T-cell (primary cell): ENCODE measurements at regions not wholly inside any gene's neighbourhood (a gene's known extent, or its start where the extent isn't known, plus 50 kb on each side); places are given as distances from the start of the nearest gene placed in this dataset.

Source experiments
- ATAC-seq, 4 experiments: fragments of 200-7000 bp in 3 of 4; fragments of 150-1000 bp in 1 of 4; cut with Tn5 transposase; replicated peaks in 1 of 4; 1 replicate in 3 of 4; 2 replicates in 1 of 4; pipeline ENCODE4 v1.10.0; 2021; ENCODE audit warnings: moderate library complexity in 3 of 4, mild to moderate bottlenecking in 2 of 4, moderate number of reproducible peaks in 1 of 4
- CTCF ChIA-PET, 2 donors: fragments of 300-600 bp; sonication (Branson Sonifier 250); formaldehyde crosslinking; loops; one replicate each; lab custom pipeline; 2022; ENCODE audit warnings: antibody characterized with exemption in 2 of 2; lab: Charles Lee
- POLR2A ChIA-PET, 2 donors: fragments of 300-600 bp; sonication (Branson Sonifier 250); formaldehyde crosslinking; loops; one replicate each; lab custom pipeline; 2022; ENCODE audit warnings: antibody characterized with exemption in 2 of 2; lab: Charles Lee
- DNase-seq, 35 experiments: peaks; one replicate each; pipeline versions ENCODE4 v3.0.0 to v3.0.0-alpha.2; 2013 to 2023
- H3K27ac ChIP-seq: one replicate; pipeline ENCODE4 v1.5.1; 2013; ENCODE audit warnings: low read length
- H3K27me3 ChIP-seq, 2 experiments: replicated peaks in 1 of 2; 1 replicate in 1 of 2; 2 replicates in 1 of 2; pipeline versions ENCODE4 v1.6.1 to v1.7.0; 2013; ENCODE audit warnings: low read length in 1 of 2, mixed read lengths in 1 of 2; ENCODE audit not compliant: control insufficient read depth in 2 of 2, insufficient read depth in 2 of 2; ENCODE audit errors: extremely low read depth in 1 of 2
- H3K36me3 ChIP-seq, 2 donors: 1 replicate in 1 of 2; 2 replicates in 1 of 2; pipeline versions ENCODE4 v1.6.1 to v1.7.0; 2013; ENCODE audit warnings: low read length in 1 of 2; ENCODE audit not compliant: control insufficient read depth in 2 of 2, insufficient read depth in 1 of 2; ENCODE audit errors: extremely low read depth in 1 of 2
- H3K4me1 ChIP-seq, 2 experiments: 1 replicate in 1 of 2; 2 replicates in 1 of 2; pipeline versions ENCODE4 v1.6.1 to v1.7.0; 2013; ENCODE audit warnings: low read length in 2 of 2, mixed read lengths in 1 of 2; ENCODE audit not compliant: insufficient read depth in 2 of 2, control insufficient read depth in 1 of 2; ENCODE audit errors: extremely low read depth in 1 of 2
- H3K4me3 ChIP-seq, 2 donors: 1 replicate in 1 of 2; 2 replicates in 1 of 2; pipeline versions ENCODE4 v1.5.1 to v1.7.0; 2013; ENCODE audit warnings: mild to moderate bottlenecking in 2 of 2, low read length in 1 of 2, moderate library complexity in 1 of 2; ENCODE audit not compliant: control insufficient read depth in 1 of 2; ENCODE audit errors: extremely low read depth in 1 of 2
- H3K9me3 ChIP-seq: 2 replicates; pipeline ENCODE4 v1.7.0; 2013
- H3K27ac Mint-ChIP-seq, 2 donors: one replicate each; pipeline ENCODE4 v1.8.0; 2020 to 2021; ENCODE audit warnings: mild to moderate bottlenecking in 2 of 2, mixed read lengths in 2 of 2
- H3K27me3 Mint-ChIP-seq, 2 donors: one replicate each; pipeline ENCODE4 v1.8.0; 2021 to 2022; ENCODE audit warnings: mixed read lengths in 2 of 2
- H3K36me3 Mint-ChIP-seq: one replicate; pipeline ENCODE4 v1.8.0; 2021; ENCODE audit warnings: mixed read lengths
- H3K4me1 Mint-ChIP-seq, 3 donors: one replicate each; pipeline ENCODE4 v1.8.0; 2020 to 2022; ENCODE audit warnings: mixed read lengths in 3 of 3, mild to moderate bottlenecking in 1 of 3
- H3K4me3 Mint-ChIP-seq, 3 donors: one replicate each; pipeline ENCODE4 v1.8.0; 2020 to 2022; ENCODE audit warnings: mild to moderate bottlenecking in 3 of 3, mixed read lengths in 3 of 3, moderate library complexity in 3 of 3
- H3K9me3 Mint-ChIP-seq, 3 donors: one replicate each; pipeline ENCODE4 v1.8.0; 2020 to 2022; ENCODE audit warnings: mixed read lengths in 3 of 3
- WGBS: methylation state at CpG from one replicate; pipeline ENCODE4 v1.1.5; 2013; ENCODE audit warnings: missing lambda C conversion rate; ENCODE audit not compliant: insufficient coverage; 5-methylcytosine and 5-hydroxymethylcytosine counted together

DNA sequence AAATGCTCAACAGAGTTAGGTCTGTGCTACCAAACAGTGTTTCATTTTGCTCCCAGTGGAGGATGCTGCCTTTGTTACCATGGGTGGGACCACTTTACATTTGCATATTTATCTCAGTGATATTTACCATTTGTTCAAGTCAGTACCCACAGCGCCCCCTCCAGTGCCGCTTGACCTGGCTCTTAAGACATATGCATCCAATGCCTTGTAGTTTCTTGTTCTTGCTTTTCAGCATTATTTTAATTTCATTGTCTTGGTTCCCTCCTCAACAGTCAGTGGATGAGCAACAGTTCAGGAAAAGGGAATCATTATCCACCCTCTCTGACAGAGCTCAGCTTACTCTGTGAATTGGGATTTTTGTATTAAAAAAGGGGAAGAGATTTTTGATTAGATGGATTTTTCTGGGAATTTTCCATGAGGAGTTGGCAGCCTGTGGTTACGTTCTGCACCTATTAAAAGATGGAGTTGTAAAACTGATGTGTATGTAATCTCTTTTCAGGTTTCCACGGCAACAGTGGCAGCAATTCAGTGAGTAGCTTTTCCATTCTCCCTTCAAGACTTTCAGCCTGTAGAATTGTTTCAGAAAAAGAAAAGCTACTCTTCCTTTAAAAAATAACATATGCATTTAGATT lies 240.5 kb upstream of the DAAM1 start:
- POLR2A ChIA-PET, result no interaction called here
- H3K27me3 Mint-ChIP-seq, result peaks cover 2 to 13% of the 10 kb centered on the region in 2 donors

GRCh38 chr14:58950555-58950954 lies 237.9 kb upstream of the DAAM1 start:
- ChIA-PET CTCF (no interaction called here), POLR2A (no interaction called here)
- Histone ChIP-seq H3K4me1 (no peaks in the 10 kb centered on the region), H3K27me3 (no peaks in the 10 kb centered on the region), H3K27ac (no peak overlapping the region), H3K9me3 (no peaks in the 10 kb centered on the region), H3K4me3 (no peak overlapping the region), H3K36me3 (no peaks in the 10 kb centered on the region)
- WGBS, result no CpG with 5 or more reads among the region's 1 CpG
- no peaks in the 10 kb centered on the region for H3K36me3 Mint-ChIP-seq
- H3K27ac Mint-ChIP-seq, result no peak overlapping the region
- H3K27me3 Mint-ChIP-seq, result peaks cover 8 to 12% of the 10 kb centered on the region in 2 donors
- H3K4me3 Mint-ChIP-seq, result no peak overlapping the region
- no peaks in the 10 kb centered on the region for H3K4me1 Mint-ChIP-seq
- no peak for DNase-seq
- no peak for ATAC-seq
- peaks cover 0 to 5% (median 0%) of the 10 kb centered on the region in 3 donors for H3K9me3 Mint-ChIP-seq

More for the DNA sequence above, 240.5 kb upstream of the DAAM1 start:
- Histone ChIP-seq H3K27me3 (no peaks in the 10 kb centered on the region), H3K36me3 (no peaks in the 10 kb centered on the region), H3K9me3 (no peaks in the 10 kb centered on the region), H3K4me3 (no peak overlapping the region), H3K4me1 (no peaks in the 10 kb centered on the region), H3K27ac (no peak overlapping the region)
- H3K4me1 Mint-ChIP-seq, result no peaks in the 10 kb centered on the region
- WGBS, result 100% methylated on average over 1 of the region's 4 CpGs
- no peak overlapping the region for H3K27ac Mint-ChIP-seq
- CTCF ChIA-PET, result no interaction called here
- H3K9me3 Mint-ChIP-seq, result peaks cover 0 to 5% (median 0%) of the 10 kb centered on the region in 3 donors
- H3K36me3 Mint-ChIP-seq, result no peaks in the 10 kb centered on the region
- no peak overlapping the region for H3K4me3 Mint-ChIP-seq
- ATAC-seq, result no peak
- DNase-seq, result no peak

GRCh38 chr14:58951143-58951542 lies 237.3 kb upstream of the DAAM1 start:
- peaks cover 0 to 5% (median 0%) of the 10 kb centered on the region in 3 donors for H3K9me3 Mint-ChIP-seq
- H3K4me3 ChIP-seq, result no peak overlapping the region
- H3K36me3 Mint-ChIP-seq, result no peaks in the 10 kb centered on the region
- H3K4me1 ChIP-seq, result no peaks in the 10 kb centered on the region
- ATAC-seq (no peak), DNase-seq (no peak)
- no CpG with 5 or more reads among the region's 2 CpGs for WGBS
- H3K4me3 Mint-ChIP-seq, result no peak overlapping the region
- no peaks in the 10 kb centered on the region for H3K9me3 ChIP-seq
- no peak overlapping the region for H3K27ac Mint-ChIP-seq
- POLR2A ChIA-PET, result no interaction called here
- CTCF ChIA-PET, result no interaction called here
- peaks cover 11 to 12% of the 10 kb centered on the region in 2 donors for H3K27me3 Mint-ChIP-seq
- peaks cover 0 to 6% (median under 1%) of the 10 kb centered on the region in 3 donors for H3K4me1 Mint-ChIP-seq
- no peaks in the 10 kb centered on the region for H3K36me3 ChIP-seq
- H3K27ac ChIP-seq, result no peak overlapping the region
- no peaks in the 10 kb centered on the region for H3K27me3 ChIP-seq

GRCh38 chr14:58954052-58954451 lies 234.4 kb upstream of the DAAM1 start:
- H3K4me3 ChIP-seq, result no peak overlapping the region
- POLR2A ChIA-PET, result interaction anchor here in 1 of 2 donors (0.5 kb wide), 1 partner anchor 19 kb away, joined by 5 read pairs; no protein-coding TSS in a partner anchor
- no peaks in the 10 kb centered on the region for H3K4me1 ChIP-seq
- ATAC-seq (no peak), DNase-seq (no peak)
- H3K4me1 Mint-ChIP-seq, result peaks cover 0 to 10% (median 3%) of the 10 kb centered on the region in 3 donors
- H3K36me3 ChIP-seq, result no peaks in the 10 kb centered on the region
- H3K27me3 Mint-ChIP-seq, result peaks cover 11 to 12% of the 10 kb centered on the region in 2 donors
- H3K36me3 Mint-ChIP-seq, result no peaks in the 10 kb centered on the region
- CTCF ChIA-PET, result no interaction called here
- peaks cover 0 to 8% (median 0%) of the 10 kb centered on the region in 3 donors for H3K9me3 Mint-ChIP-seq
- no peak overlapping the region for H3K4me3 Mint-ChIP-seq
- no peaks in the 10 kb centered on the region for H3K9me3 ChIP-seq
- no peak overlapping the region for H3K27ac Mint-ChIP-seq
- 100% methylated on average over 1 of the region's 1 CpG for WGBS
- no peaks in the 10 kb centered on the region for H3K27me3 ChIP-seq
- no peak overlapping the region for H3K27ac ChIP-seq

DNA sequence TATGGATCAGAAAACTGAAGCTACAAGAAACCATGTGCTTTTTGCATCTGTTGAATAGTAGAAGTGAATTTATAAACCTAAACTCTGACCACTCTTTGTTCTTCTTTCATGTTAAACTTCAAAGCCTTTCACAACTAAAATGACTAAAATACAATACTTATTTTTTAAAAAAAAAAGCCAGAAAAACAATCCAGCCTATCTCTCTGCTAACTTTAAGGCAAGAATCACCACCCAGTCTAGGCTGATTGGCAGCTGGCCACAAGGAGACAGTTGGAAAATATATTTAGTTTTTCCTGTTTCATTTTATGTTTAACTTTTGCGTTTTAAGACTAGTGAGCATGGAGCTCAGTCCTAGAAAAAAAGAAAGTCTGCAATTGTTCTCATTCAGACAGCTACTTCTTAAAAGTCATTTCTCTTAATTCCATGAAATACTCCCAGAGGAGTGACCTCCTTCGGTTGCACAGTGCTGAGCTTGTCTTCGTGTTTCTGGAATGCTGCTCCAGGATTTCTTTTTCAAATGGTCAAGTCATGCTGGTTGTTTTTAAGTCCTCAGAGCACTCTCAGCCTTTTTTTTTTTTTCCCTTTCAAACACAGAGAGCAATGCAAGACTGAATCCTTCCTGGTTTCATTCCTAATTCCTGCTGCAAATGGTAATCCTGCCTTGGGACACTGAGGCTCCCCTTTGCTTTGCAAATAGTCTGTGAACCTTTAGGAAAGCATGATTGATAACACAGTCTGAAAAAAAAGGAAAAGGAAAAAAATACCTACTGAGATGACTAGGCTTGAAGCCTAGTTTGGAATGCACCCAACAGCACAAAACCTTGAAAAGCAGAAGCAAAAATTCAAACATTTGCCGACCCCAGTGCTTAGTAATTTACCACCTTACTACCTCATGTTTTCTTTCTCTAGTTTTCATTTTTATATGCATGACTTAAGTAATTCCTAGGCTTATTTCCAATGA lies 233.3 kb upstream of the DAAM1 start:
- Mint-ChIP-seq H3K4me1 (peaks cover 0 to 10% (median 3%) of the 10 kb centered on the region in 3 donors), H3K27ac (no peak overlapping the region), H3K27me3 (peaks cover 11 to 12% of the 10 kb centered on the region in 2 donors), H3K9me3 (peaks cover 0 to 8% (median 0%) of the 10 kb centered on the region in 3 donors), H3K36me3 (no peaks in the 10 kb centered on the region), H3K4me3 (no peak overlapping the region)
- POLR2A ChIA-PET, result interaction anchor here in 1 of 2 donors (0.7 kb wide), 1 partner anchor 13 kb away, joined by 4 read pairs; no protein-coding TSS in a partner anchor
- ATAC-seq, result no peak
- H3K27ac ChIP-seq, result no peak overlapping the region
- H3K36me3 ChIP-seq, result no peaks in the 10 kb centered on the region
- no peak overlapping the region for H3K4me3 ChIP-seq
- no peaks in the 10 kb centered on the region for H3K4me1 ChIP-seq
- H3K27me3 ChIP-seq, result no peaks in the 10 kb centered on the region
- no peak for DNase-seq
- no peaks in the 10 kb centered on the region for H3K9me3 ChIP-seq
- WGBS, result 15% methylated on average over 2 of the region's 4 CpGs
- CTCF ChIA-PET, result no interaction called here

DNA sequence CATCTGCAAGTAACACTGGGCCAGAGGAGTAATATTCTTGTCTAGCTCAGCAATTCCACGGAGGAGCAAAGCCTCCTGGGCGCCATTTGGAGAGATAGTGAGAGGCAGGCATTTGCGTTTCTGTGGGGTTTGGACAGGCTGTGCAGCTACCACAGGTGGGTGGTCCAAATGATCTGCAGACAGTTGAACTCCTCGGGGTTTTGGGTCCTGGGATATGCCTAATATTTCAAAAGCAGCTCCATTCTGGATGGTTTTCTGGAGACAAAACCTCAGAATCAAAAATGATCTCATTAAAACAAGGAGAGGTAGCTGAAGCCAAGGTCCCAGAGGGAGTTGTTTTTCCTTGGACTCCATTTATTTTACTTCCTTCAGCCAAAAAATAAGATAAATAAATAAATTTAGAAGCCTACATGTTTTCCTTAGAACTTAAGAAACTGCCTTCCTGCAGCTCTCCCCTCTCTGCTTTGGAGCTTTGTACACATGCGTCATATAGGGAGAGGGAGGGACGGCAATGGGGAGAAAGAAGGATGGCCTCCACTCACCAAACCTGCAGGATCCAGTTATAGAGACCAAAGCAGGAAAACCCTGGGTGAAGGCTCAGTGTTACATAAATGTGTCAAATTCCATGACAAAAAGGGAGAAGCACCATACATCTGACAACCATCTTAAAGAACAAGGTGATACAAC lies 227.3 kb upstream of the DAAM1 start:
- no peaks in the 10 kb centered on the region for H3K27me3 ChIP-seq
- ATAC-seq (no peak), DNase-seq (no peak)
- ChIA-PET POLR2A (no interaction called here), CTCF (no interaction called here)
- no peak overlapping the region for H3K4me3 Mint-ChIP-seq
- no peaks in the 10 kb centered on the region for H3K9me3 ChIP-seq
- no peak overlapping the region for H3K27ac ChIP-seq
- H3K4me1 ChIP-seq, result no peaks in the 10 kb centered on the region
- no peaks in the 10 kb centered on the region for H3K27me3 Mint-ChIP-seq
- no peaks in the 10 kb centered on the region for H3K36me3 ChIP-seq
- 81% methylated on average over 4 of the region's 6 CpGs for WGBS
- H3K9me3 Mint-ChIP-seq, result peaks cover 0 to 4% (median 3%) of the 10 kb centered on the region in 3 donors
- H3K27ac Mint-ChIP-seq, result no peak overlapping the region
- H3K4me1 Mint-ChIP-seq, result peaks cover 0 to 4% (median 2%) of the 10 kb centered on the region in 3 donors
- H3K36me3 Mint-ChIP-seq, result no peaks in the 10 kb centered on the region
- no peak overlapping the region for H3K4me3 ChIP-seq
